ENCODE measurements at regions not wholly inside any gene's neighbourhood (a gene's known extent, or its start where the extent isn't known, plus 50 kb on each side); places are given as distances from the start of the nearest gene placed in this dataset.
"Not testable (repeated sequence)": the region's sequence is repeated elsewhere in the genome, so short reads cannot be mapped to it uniquely, and the experiment has no call there.

GRCh38 chr11:86861810-86862209 lies 61.5 kb downstream of the PRSS23 start:
- no peak for DNase-seq

DNA sequence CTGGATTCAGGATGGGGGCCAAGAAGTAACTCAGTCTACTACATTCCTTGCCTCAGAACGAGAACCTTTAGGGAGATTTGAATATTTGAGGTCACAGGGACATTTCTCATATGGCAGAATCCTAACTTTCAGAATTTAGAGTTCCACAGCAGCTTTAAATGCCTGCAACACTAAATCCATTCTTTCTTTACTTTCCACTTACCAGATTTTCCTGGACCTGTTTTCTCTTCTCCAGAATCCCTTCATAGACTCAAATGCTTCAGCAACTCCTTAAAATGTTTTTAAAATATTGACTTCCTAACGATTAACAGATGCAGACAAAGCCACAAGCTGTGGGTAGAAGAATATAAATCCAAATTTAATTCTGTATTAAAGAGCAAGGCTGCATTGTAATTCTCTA lies 63.1 kb downstream of the PRSS23 start:
- no peak for DNase-seq

- no peak for DNase-seq
Measured at GRCh38 chr11:86865436-86865835, 65.1 kb downstream of the PRSS23 start.

GRCh38 chr11:86869531-86869930 lies 69.2 kb downstream of the PRSS23 start:
- no peak for DNase-seq

DNA sequence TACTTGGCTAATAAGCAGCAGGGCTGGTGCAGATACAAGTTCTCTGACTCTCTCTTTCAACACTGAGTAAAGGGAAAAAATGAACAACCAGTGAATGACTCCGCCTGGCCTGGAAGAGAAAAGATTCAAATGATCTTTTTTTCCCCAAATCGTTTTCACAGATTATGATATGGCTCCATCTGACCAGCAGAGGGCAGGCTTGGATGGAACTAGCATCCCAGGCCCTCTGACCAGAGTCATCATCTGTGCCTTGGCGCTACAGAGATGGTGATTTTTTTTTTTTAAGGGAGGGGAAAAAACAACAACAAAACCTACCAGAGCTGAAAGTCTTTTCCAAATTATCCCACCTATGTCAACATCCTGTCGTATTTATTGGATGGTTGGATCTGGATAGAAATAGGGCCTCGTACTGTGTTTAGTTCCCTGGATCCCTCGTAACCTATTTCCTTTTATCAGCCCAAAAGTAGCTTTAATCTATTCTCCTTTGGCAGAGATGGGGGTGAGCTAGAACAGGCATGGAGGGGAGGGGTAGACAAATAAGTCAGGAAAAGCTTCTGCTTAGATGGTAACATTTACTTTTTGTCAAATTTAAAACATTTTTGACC lies 69.7 kb downstream of the PRSS23 start:
- peak; percentile 36 for DNase-seq

DNA sequence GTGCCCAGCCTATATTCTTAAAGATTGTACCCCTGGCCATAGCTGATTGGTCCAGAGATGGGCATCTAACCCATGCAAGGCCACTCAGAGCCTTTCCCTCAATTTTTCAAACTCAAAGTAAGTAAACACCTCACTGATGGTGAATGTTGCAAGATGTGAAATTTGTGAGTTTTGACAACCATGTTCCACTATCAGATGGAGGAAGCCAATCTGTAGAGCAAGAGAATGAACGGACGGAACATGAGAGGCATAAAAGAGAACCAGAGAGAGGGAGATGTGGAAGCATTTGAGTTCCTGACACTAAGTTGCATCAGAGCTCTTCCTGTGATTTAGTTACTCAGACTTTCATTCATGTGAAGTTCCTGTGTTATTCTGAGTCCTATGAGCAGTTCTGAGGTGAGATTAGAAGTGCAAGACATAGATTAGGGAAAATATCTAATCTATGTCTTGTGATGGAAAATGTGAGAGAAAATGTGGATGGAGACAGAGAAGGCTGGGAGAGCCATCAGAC lies 73.3 kb downstream of the PRSS23 start:
- DNase-seq: no peak

DNA sequence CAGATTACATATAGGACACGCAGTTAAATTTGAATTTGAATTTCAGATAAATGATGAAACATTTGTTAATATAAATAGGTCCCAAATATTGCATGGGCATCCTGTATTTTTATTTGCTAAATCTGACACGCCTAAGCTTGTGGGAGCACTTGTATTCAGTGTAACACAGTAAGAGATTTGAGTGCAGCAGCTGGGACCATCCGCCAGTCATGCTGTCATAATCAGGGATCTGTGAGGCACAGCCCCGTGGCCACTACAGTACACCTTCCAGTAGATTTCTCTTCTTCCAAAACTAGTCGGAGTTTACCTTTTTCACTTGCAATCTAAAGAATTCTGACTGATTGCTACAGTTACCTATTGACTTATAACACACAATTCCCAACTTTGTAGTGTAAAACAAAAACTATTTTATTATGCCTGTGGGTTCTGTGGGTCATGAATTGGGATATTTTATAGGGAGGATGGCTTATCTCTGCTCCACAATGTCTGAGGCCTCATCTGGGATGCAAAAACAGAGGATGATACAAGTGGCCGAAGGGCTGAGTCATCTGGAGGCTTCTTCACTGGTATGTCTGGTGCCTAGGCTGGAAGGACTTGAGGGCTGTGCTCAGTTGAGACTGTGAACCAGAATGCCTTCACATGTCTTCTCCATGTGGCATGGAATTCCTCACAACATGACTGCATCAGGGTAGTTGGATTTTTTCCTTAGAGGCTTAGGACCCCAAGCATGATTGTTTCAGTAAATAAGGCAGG lies 74.1 kb downstream of the PRSS23 start:
- no peak for DNase-seq

DNA sequence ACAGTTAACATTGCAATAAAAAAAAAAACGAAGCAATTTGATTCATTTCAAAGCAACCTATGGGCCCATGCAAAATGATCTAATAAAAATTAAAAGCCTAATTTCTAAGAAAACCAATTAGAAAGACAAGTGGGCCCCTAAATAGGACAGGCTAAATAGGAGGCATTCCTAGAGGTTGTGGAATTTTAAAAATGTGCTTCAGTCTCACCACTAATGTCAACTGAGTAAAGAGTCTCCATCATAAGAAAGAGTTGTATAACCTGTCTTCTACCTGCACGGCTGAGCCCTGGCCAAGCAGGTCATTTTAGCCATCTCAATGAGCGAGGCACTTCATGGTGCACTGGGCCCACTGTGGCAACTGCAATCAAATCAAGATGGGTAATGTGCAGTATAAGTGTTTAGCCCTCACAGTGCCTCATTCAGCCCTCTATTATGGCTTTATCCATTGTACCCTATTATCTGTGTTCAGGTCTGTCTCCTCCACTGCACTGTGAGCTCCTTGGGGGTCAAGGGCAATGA lies 76.4 kb downstream of the PRSS23 start:
- DNase-seq: no peak

GRCh38 chr11:86877503-86877902 lies 77.2 kb downstream of the PRSS23 start:
- no peak for DNase-seq

DNA sequence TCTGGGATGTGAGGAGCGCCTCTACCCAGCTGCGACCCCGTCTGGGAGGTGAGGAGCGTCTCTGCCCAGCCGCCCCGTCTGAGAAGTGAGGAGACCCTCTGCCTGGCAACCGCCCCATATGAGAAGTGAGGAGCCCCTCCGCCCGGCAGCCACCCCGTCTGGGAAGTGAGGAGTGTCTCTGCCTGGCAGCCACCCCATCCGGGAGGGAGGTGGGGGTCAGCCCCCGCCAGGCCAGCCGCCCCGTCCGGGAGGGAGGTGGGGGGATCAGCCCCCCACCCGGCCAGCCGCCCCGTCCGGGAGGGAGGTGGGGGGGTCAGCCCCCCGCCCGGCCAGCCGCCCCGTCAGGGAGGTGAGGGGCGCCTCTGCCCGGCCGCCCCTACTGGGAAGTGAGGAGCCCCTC lies 76.0 kb downstream of the FZD4 start:
- not testable (repeated sequence) for DNase-seq

DNA sequence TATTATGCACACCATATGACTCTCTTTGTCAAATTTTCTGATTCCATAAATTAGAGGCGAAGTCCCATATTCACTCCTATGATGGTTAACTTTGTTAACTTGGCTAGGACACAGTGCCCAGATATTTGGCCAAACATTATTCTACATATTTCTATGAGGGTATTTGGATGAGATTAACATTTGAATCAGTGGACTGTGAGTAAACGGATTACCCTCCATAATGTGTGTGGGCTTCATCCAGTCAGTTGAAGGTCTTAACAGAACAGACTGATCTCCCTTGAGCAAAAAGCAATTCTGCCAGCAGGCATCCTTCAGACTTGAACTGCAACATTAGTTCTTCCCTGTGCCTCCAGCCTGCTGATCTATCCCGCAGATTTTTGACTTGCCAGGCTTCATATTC lies 69.9 kb downstream of the FZD4 start:
- no peak for DNase-seq

DNA sequence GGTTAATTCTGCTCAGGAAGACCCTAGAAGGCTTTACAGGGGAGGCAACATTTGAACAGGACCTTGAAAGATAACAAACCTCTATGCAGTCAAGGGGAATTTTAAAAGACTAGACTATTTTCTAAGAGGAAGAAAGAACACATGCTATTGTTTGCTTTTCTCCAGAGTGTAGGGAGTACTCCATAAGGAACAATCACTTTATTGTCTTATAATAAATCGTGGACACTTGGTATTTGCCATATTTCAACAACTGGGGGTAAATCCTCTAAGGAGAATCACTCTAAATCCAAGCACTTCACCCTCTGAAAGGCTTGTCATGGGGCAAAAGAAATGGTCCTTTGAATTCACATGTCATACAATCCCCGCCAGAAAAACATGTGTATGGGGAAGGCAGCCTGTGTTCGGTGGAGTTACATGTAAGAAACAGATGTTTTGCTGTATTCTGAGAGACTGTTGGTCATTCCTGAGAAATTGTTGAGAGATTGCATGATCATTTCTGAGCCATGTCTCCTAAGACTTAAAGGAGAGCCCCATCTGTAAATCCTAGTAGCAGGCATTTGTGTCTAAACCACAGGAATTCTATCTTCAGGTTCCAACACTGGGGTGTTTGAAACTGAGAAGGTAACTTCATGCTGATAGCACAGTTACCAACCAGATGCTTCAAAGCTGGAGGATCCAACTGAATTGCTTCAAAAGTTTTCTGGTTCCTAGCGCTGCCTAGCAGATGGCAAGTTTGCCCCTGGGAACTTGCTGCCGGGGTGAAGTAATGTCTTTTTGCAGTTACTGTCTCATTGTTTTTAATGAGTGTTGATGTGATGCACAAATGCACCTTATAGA lies 66.8 kb downstream of the FZD4 start:
- DNase-seq: no peak

DNA sequence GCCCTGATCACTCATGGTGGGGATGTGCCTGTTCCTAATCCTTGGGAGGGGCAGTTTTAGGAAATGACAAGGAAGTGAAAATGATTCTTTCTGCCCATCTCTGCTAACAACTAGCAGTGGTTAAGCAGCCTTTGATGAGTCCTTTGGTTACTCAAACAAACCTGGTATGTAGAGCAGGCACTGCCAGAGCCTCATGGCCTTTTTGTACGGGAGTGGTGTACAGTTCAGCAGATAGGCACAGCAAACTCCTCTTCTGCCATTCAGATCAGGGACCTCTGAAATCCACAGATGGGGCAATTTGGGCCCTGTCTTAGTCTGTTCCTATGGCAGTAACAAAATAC lies 66.2 kb downstream of the FZD4 start:
- DNase-seq: no peak

- DNase-seq: peak; percentile 38
Measured at GRCh38 chr11:86891036-86891435, 64.2 kb downstream of the FZD4 start.

DNA sequence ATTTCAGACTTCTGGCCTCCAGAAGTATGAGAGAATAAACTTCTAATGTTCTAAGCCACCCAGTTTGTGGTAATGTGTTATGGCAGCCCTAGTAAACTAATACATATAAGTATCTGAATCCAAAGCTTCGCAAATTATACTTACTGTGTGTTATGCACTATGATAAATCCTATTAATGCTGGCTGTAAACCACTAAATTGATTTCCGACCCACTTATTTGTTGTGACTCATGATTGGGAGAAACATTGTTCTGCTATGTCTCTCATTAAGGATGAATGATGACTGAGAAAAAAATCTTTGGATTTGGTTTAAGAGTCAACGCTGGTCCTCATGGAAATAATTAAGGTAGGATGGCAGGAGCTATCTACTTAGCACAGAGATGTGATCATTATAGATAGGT lies 62.0 kb downstream of the FZD4 start:
- DNase-seq: no peak

Measured in NCI-H2227 treated with DMSO at 0.1 percent for 48 hours (cell line).